NCI-H1436 treated with DMSO at 0.1 percent for 48 hours (cell line): ENCODE measurements at regions not wholly inside any gene's neighbourhood (a gene's known extent, or its start where the extent isn't known, plus 50 kb on each side); places are given as distances from the start of the nearest gene placed in this dataset.

Experiments used
- DNase-seq: peaks from one replicate; lab custom pipeline; 2025; lab: John Stamatoyannopoulos, UW

- no peak for DNase-seq
Measured at GRCh38 chr21:43332861-43333297, 94.1 kb downstream of the SIK1 start.

GRCh38 chr21:43331962-43332828, 94.7 kb downstream of the SIK1 start:
- no peak for DNase-seq

DNA sequence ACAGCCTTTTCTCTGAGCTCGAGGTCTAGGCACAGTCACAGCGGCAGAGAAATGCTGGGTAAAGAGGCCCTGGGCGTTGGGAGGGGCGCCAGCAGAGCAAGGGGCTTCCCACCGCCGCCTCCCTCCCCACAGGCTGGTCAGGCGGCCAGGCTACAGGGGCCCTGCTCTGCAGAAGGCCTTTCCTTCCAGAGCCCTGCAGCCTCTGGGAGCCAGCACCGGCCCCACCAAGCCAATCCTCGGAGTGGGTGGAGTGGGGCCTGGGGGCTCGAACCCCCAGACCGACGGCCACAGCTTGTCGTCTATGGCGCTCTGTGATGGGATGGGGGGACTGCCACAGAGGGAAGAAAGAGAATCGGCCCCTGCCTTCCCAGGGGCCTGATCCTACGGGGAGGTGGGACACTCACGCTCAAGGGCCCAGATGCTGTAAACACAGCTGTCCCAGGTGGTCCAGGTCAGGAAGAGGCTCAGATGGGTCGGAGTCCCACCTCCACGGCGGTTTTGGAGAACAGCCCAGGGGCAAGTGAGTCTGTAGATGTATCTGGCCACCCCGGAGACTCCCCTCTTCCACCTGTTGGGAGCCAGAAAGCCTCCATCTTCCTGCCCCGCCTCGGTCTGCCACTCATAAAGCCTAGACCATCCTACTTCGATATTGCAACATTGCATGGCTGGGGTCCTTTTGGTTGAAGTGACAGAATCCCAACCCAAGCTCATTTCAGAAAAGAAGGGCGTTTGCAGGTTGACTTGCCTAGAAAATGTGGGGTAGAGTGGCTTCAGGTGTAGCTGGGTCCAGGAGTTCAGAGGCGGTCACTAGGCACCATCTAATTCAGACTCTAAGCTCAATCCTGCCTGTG, 95.6 kb downstream of the SIK1 start:
- DNase-seq = no peak

DNA sequence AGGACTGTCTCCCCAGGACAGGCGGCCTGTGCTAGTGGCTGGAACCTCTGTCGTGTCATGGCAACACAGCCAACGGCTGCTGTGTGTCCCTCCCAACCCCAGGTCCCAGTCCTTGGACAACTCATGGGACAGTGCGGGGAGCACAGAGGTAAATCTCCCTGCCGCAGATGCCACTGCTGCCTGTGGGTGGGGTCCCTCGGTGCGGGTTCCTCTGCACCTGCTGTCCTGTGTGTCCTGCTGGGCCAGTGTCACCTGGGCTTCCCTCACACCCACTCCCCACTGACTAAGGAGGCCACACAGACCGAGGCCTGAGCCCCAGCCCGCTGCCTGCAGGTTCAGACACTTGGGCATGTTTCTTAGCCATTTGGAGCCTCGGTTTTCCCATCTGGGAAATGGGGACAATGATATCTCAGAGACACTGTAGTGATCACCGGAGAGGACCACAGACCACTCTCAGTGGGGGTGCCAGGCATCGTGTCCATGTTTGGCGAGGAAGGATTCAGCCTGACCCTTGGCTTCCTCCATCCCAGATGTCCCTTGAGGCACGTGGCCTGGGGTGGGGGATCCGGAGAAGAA, 96.5 kb downstream of the SIK1 start:
- DNase-seq = no peak

GRCh38 chr21:43329711-43330269, 97.1 kb downstream of the SIK1 start:
- no peak for DNase-seq

DNA sequence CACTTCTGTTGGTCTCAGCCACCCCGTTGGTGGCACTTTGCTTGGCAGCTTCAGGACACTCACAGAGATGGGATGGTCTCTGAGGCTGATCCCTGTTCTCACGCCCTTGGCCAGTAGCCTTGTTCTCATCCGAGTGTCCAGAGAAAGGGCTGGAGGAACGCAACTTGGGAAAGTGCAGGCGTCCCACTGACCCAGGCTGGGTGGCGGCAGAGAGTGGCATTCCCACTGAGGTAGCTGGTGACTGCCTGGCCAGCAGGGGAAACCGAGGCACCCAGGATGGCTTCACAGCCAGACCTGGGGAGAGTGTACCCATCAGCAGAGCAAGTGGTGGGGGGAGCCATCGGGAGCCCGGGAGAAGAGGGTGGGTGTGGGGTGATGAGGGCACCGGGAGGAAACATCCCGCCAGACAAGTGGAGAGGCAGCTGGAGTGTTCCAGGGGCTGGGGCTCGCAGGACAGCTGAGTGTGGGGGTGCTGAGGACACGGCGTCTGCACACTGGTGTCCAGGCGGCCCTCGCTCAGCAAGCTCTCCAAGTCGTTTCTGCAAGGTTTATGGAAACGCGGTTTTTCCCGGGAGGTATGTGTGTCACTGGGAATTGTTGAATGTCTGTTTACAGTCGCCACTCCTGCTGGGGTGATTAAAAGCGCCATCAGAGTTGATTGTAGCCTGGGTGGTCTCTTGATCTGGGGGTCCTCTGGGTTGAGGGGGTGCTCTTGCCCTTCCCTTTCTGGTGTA, 97.8 kb downstream of the SIK1 start:
- DNase-seq = no peak

- no peak for DNase-seq
Measured at GRCh38 chr21:43328185-43328957, 98.6 kb downstream of the SIK1 start.

DNA sequence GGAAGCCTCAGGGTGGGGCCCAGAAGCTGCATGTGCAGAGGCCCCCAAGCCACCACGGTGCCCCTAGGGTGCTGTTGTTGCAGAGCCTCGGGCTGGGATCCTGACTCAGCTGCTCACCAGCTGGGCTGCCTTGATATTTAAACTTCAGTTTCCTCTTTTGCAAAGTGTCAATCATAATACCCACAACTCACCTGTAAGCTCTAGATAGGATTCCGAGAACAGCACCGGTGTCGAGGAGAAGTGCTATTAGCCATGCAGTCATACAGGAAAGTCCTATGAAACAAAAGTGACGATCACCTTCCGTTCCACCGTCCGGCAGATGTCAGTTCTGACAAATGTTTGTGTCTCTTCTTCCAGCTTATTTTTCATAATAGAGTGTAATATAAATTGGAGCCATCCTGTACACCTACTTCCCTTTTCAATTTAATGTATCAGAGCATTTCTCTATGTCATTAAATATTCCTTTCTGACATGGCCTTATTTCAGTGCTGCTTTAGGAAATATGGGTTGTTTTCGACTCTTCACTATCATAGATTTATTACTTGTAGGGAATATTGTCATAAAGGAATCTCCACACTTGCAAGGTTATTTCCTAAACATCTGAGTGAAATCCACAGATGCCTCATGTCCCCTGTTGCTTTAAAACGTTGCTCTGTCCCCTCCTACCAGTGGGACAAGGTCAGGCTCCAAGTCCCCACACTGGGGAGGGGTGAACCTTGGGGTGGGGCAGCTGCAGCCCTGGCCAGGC, 100.8 kb downstream of the SIK1 start:
- no peak for DNase-seq

- DNase-seq = no peak
Measured at GRCh38 chr21:43325036-43325435, 101.9 kb downstream of the SIK1 start.

DNA sequence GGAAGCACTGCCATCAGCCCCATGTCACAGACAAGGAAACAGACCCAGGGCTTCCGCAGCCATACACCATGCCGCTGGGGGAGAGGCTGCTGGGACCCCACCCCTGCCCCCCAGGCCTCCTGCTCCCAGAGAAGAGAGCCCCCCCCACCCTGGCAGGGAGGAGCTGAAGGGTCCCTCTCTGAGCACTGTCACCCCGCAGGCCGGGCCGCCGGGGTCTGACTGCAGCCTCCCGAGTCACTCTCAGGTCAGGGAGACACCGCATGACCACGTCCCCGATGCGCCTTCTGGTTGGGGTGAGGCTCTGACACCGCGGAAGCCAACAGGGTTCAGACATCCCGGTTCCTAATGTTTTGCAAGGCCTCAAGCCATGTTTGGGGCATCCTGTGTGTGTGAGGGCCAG, 102.3 kb downstream of the SIK1 start:
- DNase-seq = no peak

DNA sequence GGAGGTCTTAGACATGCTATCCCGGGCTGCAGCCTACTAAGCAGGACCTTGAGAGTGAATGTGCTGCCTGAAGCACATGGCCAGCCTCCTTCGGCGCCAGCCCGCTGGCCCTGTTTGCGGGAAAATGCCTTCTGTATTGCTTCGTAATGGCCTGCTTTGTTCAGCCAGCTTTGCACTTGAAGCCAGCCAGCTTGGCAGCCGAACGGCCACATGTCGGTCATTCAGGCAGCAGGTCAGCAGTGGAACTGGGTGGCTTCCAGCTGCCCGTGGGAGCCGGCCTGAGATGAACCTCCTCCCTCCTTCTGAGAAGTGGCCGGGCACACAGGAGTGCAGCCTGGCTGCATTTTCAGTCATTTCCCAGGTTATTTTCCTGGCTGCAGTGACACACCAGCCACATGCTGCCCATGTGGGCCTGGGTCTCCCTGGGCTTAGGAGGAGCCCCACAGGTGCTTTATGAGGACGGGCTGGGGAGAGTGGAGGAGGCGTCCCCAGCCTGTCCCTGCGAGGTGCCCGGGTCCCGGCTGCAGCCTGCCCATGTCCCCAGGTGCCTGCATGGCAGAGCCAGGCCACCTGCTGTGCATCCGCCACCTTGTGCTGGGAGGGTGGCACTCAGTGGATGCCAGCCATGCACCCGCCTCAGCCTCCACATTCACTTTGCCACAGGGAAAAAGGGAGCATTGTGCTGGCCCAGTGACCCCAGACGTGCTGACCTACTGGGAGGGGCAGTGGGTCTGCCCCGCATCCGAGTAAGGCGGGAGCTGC, 103.5 kb downstream of the SIK1 start:
- DNase-seq = no peak

GRCh38 chr21:43322805-43323204, 104.1 kb downstream of the SIK1 start:
- DNase-seq = no peak

DNA sequence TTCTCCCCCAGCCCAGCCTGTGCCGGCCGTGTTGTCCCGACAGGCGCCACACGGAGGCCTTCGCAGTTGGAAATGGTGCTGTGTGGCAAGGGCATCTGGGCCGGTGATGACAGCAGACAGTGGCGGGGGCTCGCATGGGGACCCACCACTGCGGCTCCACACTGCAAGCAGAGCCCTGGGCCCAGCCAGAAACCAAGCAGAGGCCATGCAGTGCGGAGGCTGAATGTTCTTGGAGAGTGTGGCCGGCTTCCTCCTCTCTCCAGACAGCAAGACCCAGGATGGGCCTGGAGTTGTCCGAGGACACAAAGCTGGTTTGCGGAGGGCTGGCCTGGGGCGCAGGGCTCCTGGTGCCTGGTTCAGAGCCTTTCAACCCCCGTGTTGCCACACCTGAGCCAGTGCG, 104.6 kb downstream of the SIK1 start:
- no peak for DNase-seq

DNA sequence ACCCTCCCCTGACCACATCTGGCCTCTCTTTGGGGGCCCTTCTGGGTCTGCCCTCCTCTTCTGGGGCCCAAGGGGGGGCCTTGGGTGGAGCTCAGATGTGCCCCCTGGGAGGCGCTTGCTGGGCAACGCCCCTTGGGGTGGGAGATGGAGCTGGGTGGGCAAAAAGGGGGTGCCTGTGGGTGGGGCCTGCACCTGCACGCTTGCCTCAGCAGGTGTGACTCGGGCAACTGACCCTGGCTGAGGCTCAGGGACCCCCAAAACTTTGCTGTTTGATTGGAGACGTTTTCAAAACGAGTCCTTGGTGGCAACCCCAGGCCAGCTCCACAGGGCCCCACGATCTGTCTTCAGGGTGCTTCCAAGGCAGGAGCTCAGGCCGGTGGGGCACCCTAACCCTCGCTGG, 105.3 kb downstream of the SIK1 start:
- DNase-seq = no peak

- DNase-seq = no peak
Measured at GRCh38 chr21:43321111-43321510, 105.8 kb downstream of the SIK1 start.

- DNase-seq = no peak
Measured at GRCh38 chr21:43320526-43320925, 106.4 kb downstream of the SIK1 start.

DNA sequence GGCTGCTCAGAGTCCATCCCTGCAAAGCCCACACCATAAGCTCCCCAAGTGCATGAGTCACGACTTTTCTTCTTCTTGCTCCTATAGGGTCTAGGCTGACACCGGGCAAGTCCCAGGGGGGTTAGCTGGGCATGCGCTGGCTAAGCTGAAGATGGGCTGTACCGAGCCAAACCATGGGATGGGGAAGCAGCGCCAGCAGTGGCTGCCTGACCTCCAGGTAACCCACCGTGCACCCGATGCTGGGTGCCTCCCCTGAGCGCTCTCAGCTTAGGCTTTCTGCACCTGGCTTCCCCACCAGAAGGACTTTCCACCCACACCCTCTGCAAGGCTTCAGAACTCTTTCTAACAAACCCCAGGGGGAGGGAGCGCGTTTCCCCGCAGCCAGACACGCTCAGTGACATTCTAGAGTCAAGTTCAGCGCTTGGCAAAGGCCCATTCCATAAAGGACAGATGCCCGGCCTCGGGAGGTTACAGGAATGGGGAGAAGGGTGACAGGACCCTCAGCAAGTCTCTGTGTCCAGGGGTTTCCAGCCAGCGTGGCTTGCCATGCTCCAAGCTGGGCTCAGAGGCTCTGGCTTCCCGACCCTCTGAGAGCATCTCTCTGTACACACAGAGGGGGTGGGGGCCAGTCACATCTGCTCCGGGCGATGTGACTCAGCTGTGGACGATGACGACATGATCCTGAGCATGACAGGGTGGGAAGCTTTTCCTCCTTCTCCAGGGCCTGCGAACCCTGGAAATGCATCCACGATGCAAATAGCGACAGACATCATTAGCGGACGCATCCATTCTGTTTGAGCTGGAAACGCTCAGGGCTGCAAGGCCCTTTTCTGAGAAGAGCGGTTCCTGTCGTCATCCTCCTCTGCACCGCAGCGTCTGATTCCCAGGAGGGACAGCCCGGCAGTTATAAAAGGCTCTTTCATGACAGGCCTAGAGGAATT, 107.8 kb downstream of the SIK1 start:
- DNase-seq = peak; percentile 31

GRCh38 chr21:43318368-43318767, 108.6 kb downstream of the SIK1 start:
- DNase-seq = no peak
